ENCODE measurements at regions not wholly inside any gene's neighbourhood (a gene's known extent, or its start where the extent isn't known, plus 50 kb on each side); places are given as distances from the start of the nearest gene placed in this dataset.

DNA sequence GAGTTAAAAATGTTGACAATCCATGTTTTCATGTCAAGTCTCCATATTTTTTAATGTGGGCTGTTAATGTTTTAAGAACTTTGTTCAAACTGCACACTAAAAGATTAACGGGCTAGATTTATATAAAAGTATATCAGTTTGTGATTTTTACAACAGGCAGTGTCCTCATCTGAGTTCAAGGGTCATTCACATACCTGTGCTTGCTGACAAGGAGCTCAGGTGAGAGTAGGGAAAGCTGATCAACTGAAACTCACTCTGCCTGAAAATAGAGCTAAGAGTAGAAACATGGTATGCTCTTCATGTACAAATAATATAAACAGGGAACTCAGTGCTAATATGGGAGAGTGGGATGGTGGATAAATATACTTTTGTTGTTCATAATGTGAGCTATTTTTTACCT is 102.3 kb upstream of the DKK2 start:
- Histone ChIP-seq H2AK9ac (replicated peaks; ENCODE audit: low read depth, low read length, poor library complexity) (no peak overlapping the region), H3K79me1 (ENCODE audit: low read depth in 1 of 2, low read length in 2 of 2) (no peaks in the 10 kb centered on the region), H3K36me3 (ENCODE audit: control insufficient read depth, insufficient read depth, low read length) (no peaks in the 10 kb centered on the region), H2AK5ac (ENCODE audit: low read depth, low read length) (no peak overlapping the region), H3K4me2 (ENCODE audit: low read depth, low read length) (no peak overlapping the region), H3K27me3 (ENCODE audit: control insufficient read depth, insufficient read depth, low read length) (no peaks in the 10 kb centered on the region), H3K27ac (ENCODE audit: insufficient read depth, low read length) (no peak overlapping the region), H3K18ac (ENCODE audit: low read depth, low read length) (no peak overlapping the region), H3K23ac (ENCODE audit: low read depth, low read length) (no peak overlapping the region), H2BK20ac (ENCODE audit: low read depth, low read length) (no peak overlapping the region), H3K56ac (ENCODE audit: extremely low read depth, insufficient read depth, low read length) (no peak overlapping the region), H2AFZ (replicated peaks; ENCODE audit: low read length, poor library complexity) (no peak overlapping the region), H4K91ac (ENCODE audit: insufficient read depth, low read depth, low read length) (no peak overlapping the region), H4K20me1 (ENCODE audit: insufficient read depth, low read length) (no peaks in the 10 kb centered on the region), H4K5ac (ENCODE audit: low read depth, low read length) (no peak overlapping the region), H3K9me1 (ENCODE audit: insufficient read depth, low read length) (no peaks in the 10 kb centered on the region), H2BK5ac (ENCODE audit: low read depth, low read length, poor library complexity, severe bottlenecking) (no peak overlapping the region), H3K4ac (ENCODE audit: low read depth, low read length) (no peak overlapping the region), H2BK15ac (ENCODE audit: low read depth, low read length) (no peak overlapping the region), H4K8ac (ENCODE audit: low read depth in 2 of 2, low read length in 2 of 2) (no peak overlapping the region), H3K4me3 (ENCODE audit: insufficient read depth, low read depth, low read length) (no peak overlapping the region), H2BK120ac (ENCODE audit: low read depth, low read length) (no peak overlapping the region), H3K4me1 (ENCODE audit: control insufficient read depth, insufficient read depth, low read length) (no peaks in the 10 kb centered on the region), H3K9ac (ENCODE audit: low read depth, low read length) (no peak overlapping the region), H3K9me3 (ENCODE audit: control insufficient read depth, insufficient read depth, low read length) (no peaks in the 10 kb centered on the region), H3K14ac (replicated peaks; ENCODE audit: low read depth, low read length) (no peak overlapping the region)
- ATAC-seq (ENCODE audit: low read depth), result no peak
- intact Hi-C loops (cut with micrococcal nuclease) (no loop called here), in situ Hi-C loops (cut with MboI; ENCODE audit: low sequenced_read_pairs) (no loop called here), dilution Hi-C loops (cut with HindIII; ENCODE audit: low sequenced_read_pairs, unreplicated experiment) (no loop called here)
- TF ChIP-seq, protein P1, sequence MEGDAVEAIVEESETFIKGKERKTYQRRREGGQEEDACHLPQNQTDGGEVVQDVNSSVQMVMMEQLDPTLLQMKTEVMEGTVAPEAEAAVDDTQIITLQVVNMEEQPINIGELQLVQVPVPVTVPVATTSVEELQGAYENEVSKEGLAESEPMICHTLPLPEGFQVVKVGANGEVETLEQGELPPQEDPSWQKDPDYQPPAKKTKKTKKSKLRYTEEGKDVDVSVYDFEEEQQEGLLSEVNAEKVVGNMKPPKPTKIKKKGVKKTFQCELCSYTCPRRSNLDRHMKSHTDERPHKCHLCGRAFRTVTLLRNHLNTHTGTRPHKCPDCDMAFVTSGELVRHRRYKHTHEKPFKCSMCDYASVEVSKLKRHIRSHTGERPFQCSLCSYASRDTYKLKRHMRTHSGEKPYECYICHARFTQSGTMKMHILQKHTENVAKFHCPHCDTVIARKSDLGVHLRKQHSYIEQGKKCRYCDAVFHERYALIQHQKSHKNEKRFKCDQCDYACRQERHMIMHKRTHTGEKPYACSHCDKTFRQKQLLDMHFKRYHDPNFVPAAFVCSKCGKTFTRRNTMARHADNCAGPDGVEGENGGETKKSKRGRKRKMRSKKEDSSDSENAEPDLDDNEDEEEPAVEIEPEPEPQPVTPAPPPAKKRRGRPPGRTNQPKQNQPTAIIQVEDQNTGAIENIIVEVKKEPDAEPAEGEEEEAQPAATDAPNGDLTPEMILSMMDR (conservative IDR thresholded peaks at IDR 0.05; ENCODE audit: low read depth, low read length), result no peak
- WGBS, 2 experiments (ENCODE audit: extremely low coverage in 2 of 2, insufficient read length in 1 of 2), result no CpG with 5 or more reads among the region's 1 CpG
- no TSS peak for BruUV-seq (replicated peaks)
- POLR2A ChIA-PET (ENCODE audit: unreplicated experiment), result no interaction called here
- CTCF ChIA-PET, result no interaction called here
- no peak for DNase-seq
